ENCODE measurements at regions not wholly inside any gene's neighbourhood (a gene's known extent, or its start where the extent isn't known, plus 50 kb on each side); places are given as distances from the start of the nearest gene placed in this dataset.
"Not testable (repeated sequence)": the region's sequence is repeated elsewhere in the genome, so short reads cannot be mapped to it uniquely, and the experiment has no call there.

- no peak for DNase-seq
Observed at GRCh38 chr16:86078121-86078600, 179.2 kb downstream of the IRF8 start.

- not testable (repeated sequence) for DNase-seq
Observed at GRCh38 chr16:86078711-86079110, 179.7 kb downstream of the IRF8 start.

DNA sequence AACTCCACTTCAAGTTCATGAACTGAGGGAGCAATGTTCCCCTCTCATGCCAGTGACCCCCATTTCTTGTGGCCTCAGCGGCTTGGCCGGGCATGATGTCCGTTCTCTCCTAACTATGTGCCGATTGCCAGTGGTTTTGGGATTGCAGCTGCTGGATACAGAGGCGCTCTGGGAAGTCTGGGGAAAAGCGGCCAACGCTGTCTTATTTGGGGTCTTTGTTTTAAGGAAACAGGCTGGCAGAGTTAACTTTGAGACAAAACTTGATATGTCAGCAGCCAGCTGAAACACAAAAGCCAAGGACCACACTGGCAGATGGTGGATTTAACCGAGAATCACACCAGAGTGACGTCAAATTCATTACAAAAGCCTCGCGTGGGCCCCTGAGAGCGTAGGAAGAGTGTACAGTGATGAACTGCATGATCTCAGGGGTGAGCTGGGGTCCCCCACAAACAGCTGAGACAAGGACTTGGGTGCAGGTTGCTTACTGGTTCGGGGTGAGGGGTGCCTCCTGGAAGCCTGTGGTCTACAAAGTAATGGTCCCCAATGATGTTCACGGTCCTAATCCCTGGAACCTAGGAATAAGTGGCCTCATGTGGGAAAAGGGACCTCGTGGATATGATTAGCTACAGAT is 180.4 kb downstream of the IRF8 start:
- DNase-seq: no peak

GRCh38 chr16:86080131-86080875 is 181.3 kb downstream of the IRF8 start:
- no peak for DNase-seq

- no peak for DNase-seq
Observed at GRCh38 chr16:86080982-86081381, 182.0 kb downstream of the IRF8 start.

DNA sequence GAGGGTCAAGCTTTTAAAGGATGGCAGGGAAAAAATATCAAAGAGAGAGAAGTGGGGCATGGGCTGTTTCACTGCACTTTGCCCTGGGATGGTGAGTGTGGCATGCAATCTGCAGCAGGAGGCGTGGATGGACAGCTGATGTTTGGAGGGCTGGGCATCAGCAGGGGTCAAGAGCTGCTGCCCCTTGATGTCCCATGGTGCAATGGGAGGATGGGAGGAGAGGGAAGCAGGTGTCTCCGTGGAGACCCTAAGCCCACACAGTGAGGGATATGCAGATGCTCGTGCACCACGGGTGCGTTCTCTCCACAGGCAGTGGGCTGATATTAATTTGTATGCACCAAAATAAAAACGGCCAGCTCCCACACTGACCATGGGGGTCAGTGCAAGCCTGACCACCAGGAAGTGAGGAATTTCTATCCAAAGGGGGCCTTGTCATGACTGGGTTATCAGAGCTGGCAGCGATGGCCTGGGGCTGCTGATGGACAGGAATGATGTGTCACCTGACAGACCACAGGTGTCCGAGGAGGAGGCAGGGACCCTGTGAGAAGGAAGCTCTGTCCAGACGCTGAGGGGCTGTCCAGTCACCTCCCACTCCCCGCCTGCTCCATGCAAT is 183.6 kb downstream of the IRF8 start:
- DNase-seq: no peak

- no peak for DNase-seq
Observed at GRCh38 chr16:86083382-86084002, 184.5 kb downstream of the IRF8 start.

DNA sequence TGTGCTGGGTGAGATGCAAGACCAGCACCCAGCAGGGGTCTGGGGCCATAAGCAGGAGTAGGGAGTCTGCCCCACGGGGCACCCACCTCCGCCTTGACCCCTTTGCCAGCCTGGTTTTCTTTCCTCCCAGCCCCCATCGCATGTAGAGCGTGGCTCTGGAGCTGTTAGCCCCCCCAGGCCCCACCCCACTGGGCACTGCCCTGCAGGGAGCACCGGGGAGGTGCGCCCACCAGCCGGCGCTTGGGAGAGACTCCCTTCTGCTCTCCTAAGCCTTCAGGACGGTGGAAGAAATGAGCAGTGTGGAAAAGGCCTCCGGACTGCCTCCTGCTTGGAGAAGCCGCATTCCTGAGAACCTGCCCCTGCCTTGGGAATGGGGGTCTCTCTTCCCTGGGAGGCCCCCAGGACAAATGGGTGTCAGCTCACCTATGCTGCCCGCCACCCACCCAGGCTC is 186.2 kb downstream of the IRF8 start:
- no peak for DNase-seq

- DNase-seq: no peak
Observed at GRCh38 chr16:86085795-86086194, 186.8 kb downstream of the IRF8 start.

GRCh38 chr16:86086471-86086870 is 187.5 kb downstream of the IRF8 start:
- DNase-seq: no peak

GRCh38 chr16:86087011-86087895 is 188.3 kb downstream of the IRF8 start:
- DNase-seq: no peak

- DNase-seq: no peak
Observed at GRCh38 chr16:86087896-86088230, 188.9 kb downstream of the IRF8 start.

DNA sequence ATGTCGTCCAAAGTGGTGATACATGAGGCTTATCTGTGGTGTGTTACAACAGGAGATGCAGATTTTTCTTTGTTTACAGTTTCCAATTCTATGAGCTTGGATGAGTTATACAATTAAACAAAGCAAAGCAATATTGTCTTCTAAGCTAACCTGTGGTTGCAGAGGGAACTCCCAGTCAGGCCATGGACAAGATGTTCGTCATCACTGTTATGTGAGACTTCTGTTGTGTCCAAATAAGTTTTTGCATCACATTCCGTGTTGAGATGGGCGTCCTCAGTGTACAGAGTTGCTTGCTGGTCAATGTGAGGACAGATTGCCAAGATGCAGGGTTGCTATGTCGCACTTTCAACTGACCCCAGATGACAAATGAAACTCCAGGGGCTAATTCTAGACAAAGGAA is 189.3 kb downstream of the IRF8 start:
- no peak for DNase-seq

- DNase-seq: no peak
Observed at GRCh38 chr16:86088816-86089215, 189.9 kb downstream of the IRF8 start.

GRCh38 chr16:86089334-86089900 is 190.5 kb downstream of the IRF8 start:
- DNase-seq: no peak

- DNase-seq: no peak
Observed at GRCh38 chr16:86089991-86090390, 191.0 kb downstream of the IRF8 start.

DNA sequence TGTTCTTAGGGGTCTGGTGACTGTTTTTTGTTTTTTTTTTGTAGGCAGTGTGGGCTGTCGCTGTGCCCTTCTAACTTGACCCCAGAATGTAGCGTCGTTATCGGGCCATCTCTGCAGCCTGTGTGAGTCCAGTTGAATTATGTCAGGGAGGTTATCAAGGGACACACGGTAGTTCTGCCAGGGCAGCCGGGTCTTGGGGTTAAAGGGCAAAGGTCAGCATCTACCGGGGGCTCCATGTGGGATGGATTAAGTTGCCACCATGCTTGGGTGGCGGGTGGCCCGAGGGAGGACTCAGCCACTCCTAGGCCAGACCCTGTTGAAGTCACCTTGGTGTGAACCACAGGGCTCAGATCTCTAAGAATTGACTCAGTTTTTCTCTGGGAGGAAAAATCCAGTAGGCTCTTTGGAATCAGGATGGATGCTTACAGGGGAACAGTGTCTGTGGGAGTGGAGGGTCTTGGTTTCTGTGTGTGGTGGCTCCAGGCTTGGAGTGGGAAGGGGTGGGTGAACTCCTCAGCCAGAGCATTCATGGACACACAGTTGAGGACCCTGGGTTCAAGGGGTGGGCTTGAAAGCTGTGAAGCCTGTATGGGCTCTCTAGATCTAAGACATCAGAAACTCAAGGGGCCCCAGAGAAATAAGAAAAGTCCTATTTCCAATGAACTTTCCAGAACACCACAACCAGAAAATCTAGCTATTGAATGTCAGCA is 191.7 kb downstream of the IRF8 start:
- DNase-seq: no peak

- no peak for DNase-seq
Observed at GRCh38 chr16:86091976-86092375, 193.0 kb downstream of the IRF8 start.

- DNase-seq: no peak
Observed at GRCh38 chr16:86092586-86093480, 193.9 kb downstream of the IRF8 start.

Data from amniotic stem cell (primary cell).